HepG2 (cell line): ENCODE measurements at regions not wholly inside any gene's neighbourhood (a gene's known extent, or its start where the extent isn't known, plus 50 kb on each side); places are given as distances from the start of the nearest gene placed in this dataset.

ENCODE experiments used
- ATAC-seq: fragments of 200-7000 bp; cut with Tn5 transposase; 3 replicates; pipeline ENCODE4 v1.9.1; 2020; ENCODE audit warnings: mild to moderate bottlenecking, moderate library complexity
- BruUV-seq: library from RNA; stranded (reverse); fragments of 400-500 nt; replicated peaks from 2 replicates; lab custom pipeline; 2021; lab: Mats Ljungman, UMichigan
- CTCF ChIA-PET: fragments of 300-600 bp; formaldehyde crosslinking; extraction: SDS; loops from one replicate; lab custom pipeline; 2021; ENCODE audit warnings: low total read pairs, inconsistent platforms, low intra/inter-chr PET ratio; lab: Yijun Ruan, JAX
- POLR2A ChIA-PET: fragments of 350-600 bp; sonication (Branson Sonifier 250); formaldehyde crosslinking; loops from one replicate; lab custom pipeline; 2020; ENCODE audit warnings: antibody characterized with exemption, inconsistent platforms; lab: Yijun Ruan, JAX
- DNase-seq: peaks from one replicate; pipeline ENCODE4 v3.0.0-alpha.2; 2015; ENCODE audit warnings: low spot score
- FAIRE-seq: peaks from 3 replicates; lab custom pipeline; 2011; peaks lifted over from hg19 to GRCh38; lab: Jason Lieb, UNC
- H2AFZ ChIP-seq: one replicate; pipeline ENCODE4 v1.6.1; 2011; ENCODE audit warnings: low read length, inconsistent platforms
- H3K27ac ChIP-seq: fragments of 300-600 bp; 3 replicates; pipeline ENCODE4 v1.8.0; 2011; ENCODE audit warnings: mixed run types, mild to moderate bottlenecking, mixed read lengths, low read length, inconsistent platforms; ENCODE audit not compliant: insufficient read depth; ENCODE audit errors: extremely low read length
- H3K27me3 ChIP-seq, 2 experiments: fragments of 200-600 bp in 1 of 2; 2 replicates in 1 of 2; 3 replicates in 1 of 2; pipeline versions ENCODE4 v1.6.0 to v1.8.0; 2011; ENCODE audit warnings: low read length in 2 of 2, mild to moderate bottlenecking in 2 of 2, moderate library complexity in 2 of 2, inconsistent platforms in 1 of 2; ENCODE audit not compliant: insufficient read depth in 2 of 2, control insufficient read depth in 1 of 2
- H3K36me3 ChIP-seq, 2 experiments: fragments of 200-600 bp in 1 of 2; replicated peaks in 1 of 2; 2 replicates in 1 of 2; 3 replicates in 1 of 2; pipeline versions ENCODE4 v1.5.1 to v1.8.0; 2011; ENCODE audit warnings: low read length in 2 of 2, inconsistent platforms in 1 of 2; ENCODE audit not compliant: insufficient read depth in 2 of 2, control insufficient read depth in 1 of 2
- H3K4me1 ChIP-seq: 2 replicates; pipeline ENCODE4 v1.5.1; 2012; ENCODE audit warnings: low read length, inconsistent platforms; ENCODE audit not compliant: insufficient read depth
- H3K4me2 ChIP-seq: 2 replicates; pipeline ENCODE4 v1.6.0; 2011; ENCODE audit warnings: low read depth, low read length, inconsistent platforms
- H3K4me3 ChIP-seq, 3 experiments: fragments of 200-600 bp in 1 of 3; sonication (generic), shearing (Covaris generic) in 1 of 3; replicated peaks in 1 of 3; 2 replicates each; pipeline ENCODE4 v1.5.1; 2011 to 2016; ENCODE audit warnings: low read length in 3 of 3, inconsistent platforms in 2 of 3, low read depth in 2 of 3, mild to moderate bottlenecking in 2 of 3, control low read depth in 1 of 3, mixed read lengths in 1 of 3; ENCODE audit not compliant: insufficient read depth in 1 of 3
- H3K79me2 ChIP-seq: one replicate; pipeline ENCODE4 v1.6.1; 2011; ENCODE audit warnings: low read length, inconsistent platforms; ENCODE audit not compliant: insufficient read depth
- H3K9ac ChIP-seq: 2 replicates; pipeline ENCODE4 v1.6.0; 2011; ENCODE audit warnings: mild to moderate bottlenecking, low read depth, low read length, inconsistent platforms; ENCODE audit not compliant: insufficient read depth
- H3K9me3 ChIP-seq: 2 replicates; pipeline ENCODE4 v1.5.1; 2012; ENCODE audit warnings: mild to moderate bottlenecking, low read length
- H4K20me1 ChIP-seq: 2 replicates; pipeline ENCODE4 v1.6.0; 2011; ENCODE audit warnings: inconsistent platforms, mild to moderate bottlenecking, low read length, moderate library complexity; ENCODE audit not compliant: insufficient read depth
- CBFB ChIP-seq: sonication (generic); formaldehyde crosslinking; IDR thresholded peaks from 2 replicates; pipeline ENCODE4 v1.4.0; 2020; ENCODE audit warnings: missing genetic modification reagents
- CTCF ChIP-seq: sonication (generic); formaldehyde crosslinking; IDR thresholded peaks from 2 replicates; pipeline ENCODE4 v1.5.0; 2020; ENCODE audit warnings: mild to moderate bottlenecking, missing genetic modification reagents, moderate library complexity
- FOXK2 ChIP-seq: fragments of 450-650 bp; IDR thresholded peaks from 2 replicates; pipeline ENCODE4 v1.6.1; 2016
- FOXO4 ChIP-seq: sonication (generic); formaldehyde crosslinking; conservative IDR thresholded peaks from 2 replicates; pipeline ENCODE4 v1.8.1; 2023; ENCODE audit warnings: missing genetic modification reagents
- KDM2A ChIP-seq: sonication (generic); formaldehyde crosslinking; IDR thresholded peaks from 2 replicates; pipeline ENCODE4 v1.4.0; 2020; ENCODE audit warnings: low read depth, missing genetic modification reagents, borderline replicate concordance
- MIER3 ChIP-seq: IDR thresholded peaks from 2 replicates; pipeline ENCODE4 v1.6.1; 2016; ENCODE audit warnings: missing compliant biosample characterization, borderline replicate concordance
- SMC3 ChIP-seq: IDR thresholded peaks from 2 replicates; pipeline ENCODE4 v1.6.1; 2011; ENCODE audit warnings: low read length, improper control_type of control experiment
- STAG1 ChIP-seq: sonication (generic); formaldehyde crosslinking; IDR thresholded peaks from 2 replicates; pipeline ENCODE4 v1.4.0; 2020; ENCODE audit warnings: missing genetic modification reagents
- ZMYM2 ChIP-seq: sonication (generic); formaldehyde crosslinking; IDR thresholded peaks from 2 replicates; pipeline ENCODE4 v1.8.0; 2022; ENCODE audit warnings: mild to moderate bottlenecking, missing genetic modification reagents
- ZNF580 ChIP-seq: IDR thresholded peaks from 2 replicates; pipeline ENCODE4 v1.6.1; 2016; ENCODE audit warnings: low read depth, borderline replicate concordance
- ZSCAN25 ChIP-seq: sonication (generic); formaldehyde crosslinking; IDR thresholded peaks from 2 replicates; pipeline ENCODE4 v1.8.0; 2022; ENCODE audit warnings: mild to moderate bottlenecking, missing genetic modification reagents
- WGBS: methylation state at CpG from one replicate; pipeline ENCODE4 v1.1.6; 2017; ENCODE audit warnings: low lambda C conversion rate; 5-methylcytosine and 5-hydroxymethylcytosine counted together
- in situ Hi-C: cut with HindIII; loops from 2 replicates; pipeline ENCODE4 v1.10.0; 2017; ENCODE audit warnings: low pct_unique_long_range_greater_than_20kb; ENCODE audit not compliant: extremely low pct_ligation_motif_present
- intact Hi-C: fragments of 100-400 bp; cut with micrococcal nuclease; formaldehyde crosslinking; loops from one replicate; pipeline ENCODE4 v1.10.0; 2022; ENCODE audit not compliant: unreplicated experiment

- TF ChIP-seq FOXO4 (no peak), ZSCAN25 (CRISPR knock-in tag) (no peak), KDM2A (CRISPR knock-in tag) (no peak), ZMYM2 (CRISPR knock-in tag) (no peak), MIER3 (CRISPR knock-in tag) (no peak)
Measured at GRCh38 chr1:112297536-112297935, 98.5 kb upstream of the CTTNBP2NL start (continued).

GRCh38 chr1:112298558-112298957, 97.5 kb upstream of the CTTNBP2NL start:
- H3K4me3 ChIP-seq = no peak overlapping the region
- WGBS = 0% methylated on average over 1 of the region's 1 CpG
- H3K4me1 ChIP-seq = no peaks in the 10 kb centered on the region
- ChIA-PET POLR2A (no interaction called here), CTCF (interaction anchor here (1.1 to 1.2 kb wide), 3 partner anchors 38 to 316 kb away, joined by 3 to 10 read pairs (median 5); no protein-coding TSS in a partner anchor)
- DNase-seq (peak; percentile 38), ATAC-seq (peak; percentile 83), FAIRE-seq (no peak)
- H2AFZ ChIP-seq = no peak overlapping the region
- H3K4me2 ChIP-seq = no peak overlapping the region
- in situ Hi-C loops (no loop called here), intact Hi-C loops (no loop called here)
- no peaks in the 10 kb centered on the region for H3K36me3 ChIP-seq
- no peak overlapping the region for H3K9ac ChIP-seq
- H4K20me1 ChIP-seq = no peaks in the 10 kb centered on the region
- BruUV-seq = no TSS peak
- H3K79me2 ChIP-seq = no peaks in the 10 kb centered on the region
- TF ChIP-seq CTCF (peak; percentile 49), FOXK2 (no peak), SMC3 (peak; percentile 26; the same call in 1 of the 2 replicates), CBFB (CRISPR knock-in tag) (no peak), ZNF580 (CRISPR knock-in tag) (no peak), STAG1 (CRISPR knock-in tag) (peak; percentile 53)
- H3K27ac ChIP-seq = no peak overlapping the region
- H3K9me3 ChIP-seq = no peaks in the 10 kb centered on the region
- no peaks in the 10 kb centered on the region; a peak in 1 of 5 replicates for H3K27me3 ChIP-seq
